HL-60 (cell line): ENCODE measurements at regions not wholly inside any gene's neighbourhood (a gene's known extent, or its start where the extent isn't known, plus 50 kb on each side); places are given as distances from the start of the nearest gene placed in this dataset.

ENCODE experiments used
- POLR2AphosphoS5 ChIP-seq: IDR thresholded peaks from 2 replicates; pipeline ENCODE4 v1.6.1; 2012; ENCODE audit warnings: low read depth
- TF ChIP-seq, protein P1 (sequence below): IDR thresholded peaks from one replicate; pipeline ENCODE4 v1.5.1; 2011; ENCODE audit warnings: low read length, control low read depth, inconsistent platforms; ENCODE audit not compliant: insufficient read depth
- TF ChIP-seq, protein P2 (sequence below): IDR thresholded peaks from 2 replicates; pipeline ENCODE4 v1.6.1; 2012; ENCODE audit warnings: low read depth; ENCODE audit not compliant: insufficient replicate concordance

DNA sequence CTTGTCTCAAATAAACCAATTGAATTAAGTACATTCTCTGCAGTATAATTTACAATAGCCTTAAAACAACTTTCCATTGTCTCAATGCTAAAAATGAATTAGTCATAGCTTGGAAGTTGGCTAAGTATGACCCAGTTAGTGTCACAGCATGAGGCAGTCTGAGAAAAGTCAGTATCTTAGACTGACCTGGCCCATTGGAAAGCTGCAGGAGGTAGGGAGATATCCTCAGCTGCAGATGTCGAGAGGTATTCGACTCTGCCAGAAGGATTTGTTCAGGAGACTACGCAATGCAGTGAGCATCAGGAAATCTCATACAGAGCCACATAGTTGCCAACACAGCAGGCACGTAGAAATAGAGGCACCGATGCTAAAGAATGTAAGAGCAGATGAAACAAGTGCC, 350.9 kb upstream of the NRSN1 start:
- TF ChIP-seq, protein P1, sequence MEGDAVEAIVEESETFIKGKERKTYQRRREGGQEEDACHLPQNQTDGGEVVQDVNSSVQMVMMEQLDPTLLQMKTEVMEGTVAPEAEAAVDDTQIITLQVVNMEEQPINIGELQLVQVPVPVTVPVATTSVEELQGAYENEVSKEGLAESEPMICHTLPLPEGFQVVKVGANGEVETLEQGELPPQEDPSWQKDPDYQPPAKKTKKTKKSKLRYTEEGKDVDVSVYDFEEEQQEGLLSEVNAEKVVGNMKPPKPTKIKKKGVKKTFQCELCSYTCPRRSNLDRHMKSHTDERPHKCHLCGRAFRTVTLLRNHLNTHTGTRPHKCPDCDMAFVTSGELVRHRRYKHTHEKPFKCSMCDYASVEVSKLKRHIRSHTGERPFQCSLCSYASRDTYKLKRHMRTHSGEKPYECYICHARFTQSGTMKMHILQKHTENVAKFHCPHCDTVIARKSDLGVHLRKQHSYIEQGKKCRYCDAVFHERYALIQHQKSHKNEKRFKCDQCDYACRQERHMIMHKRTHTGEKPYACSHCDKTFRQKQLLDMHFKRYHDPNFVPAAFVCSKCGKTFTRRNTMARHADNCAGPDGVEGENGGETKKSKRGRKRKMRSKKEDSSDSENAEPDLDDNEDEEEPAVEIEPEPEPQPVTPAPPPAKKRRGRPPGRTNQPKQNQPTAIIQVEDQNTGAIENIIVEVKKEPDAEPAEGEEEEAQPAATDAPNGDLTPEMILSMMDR: no peak
- no peak for TF ChIP-seq POLR2AphosphoS5
- TF ChIP-seq, protein P2, sequence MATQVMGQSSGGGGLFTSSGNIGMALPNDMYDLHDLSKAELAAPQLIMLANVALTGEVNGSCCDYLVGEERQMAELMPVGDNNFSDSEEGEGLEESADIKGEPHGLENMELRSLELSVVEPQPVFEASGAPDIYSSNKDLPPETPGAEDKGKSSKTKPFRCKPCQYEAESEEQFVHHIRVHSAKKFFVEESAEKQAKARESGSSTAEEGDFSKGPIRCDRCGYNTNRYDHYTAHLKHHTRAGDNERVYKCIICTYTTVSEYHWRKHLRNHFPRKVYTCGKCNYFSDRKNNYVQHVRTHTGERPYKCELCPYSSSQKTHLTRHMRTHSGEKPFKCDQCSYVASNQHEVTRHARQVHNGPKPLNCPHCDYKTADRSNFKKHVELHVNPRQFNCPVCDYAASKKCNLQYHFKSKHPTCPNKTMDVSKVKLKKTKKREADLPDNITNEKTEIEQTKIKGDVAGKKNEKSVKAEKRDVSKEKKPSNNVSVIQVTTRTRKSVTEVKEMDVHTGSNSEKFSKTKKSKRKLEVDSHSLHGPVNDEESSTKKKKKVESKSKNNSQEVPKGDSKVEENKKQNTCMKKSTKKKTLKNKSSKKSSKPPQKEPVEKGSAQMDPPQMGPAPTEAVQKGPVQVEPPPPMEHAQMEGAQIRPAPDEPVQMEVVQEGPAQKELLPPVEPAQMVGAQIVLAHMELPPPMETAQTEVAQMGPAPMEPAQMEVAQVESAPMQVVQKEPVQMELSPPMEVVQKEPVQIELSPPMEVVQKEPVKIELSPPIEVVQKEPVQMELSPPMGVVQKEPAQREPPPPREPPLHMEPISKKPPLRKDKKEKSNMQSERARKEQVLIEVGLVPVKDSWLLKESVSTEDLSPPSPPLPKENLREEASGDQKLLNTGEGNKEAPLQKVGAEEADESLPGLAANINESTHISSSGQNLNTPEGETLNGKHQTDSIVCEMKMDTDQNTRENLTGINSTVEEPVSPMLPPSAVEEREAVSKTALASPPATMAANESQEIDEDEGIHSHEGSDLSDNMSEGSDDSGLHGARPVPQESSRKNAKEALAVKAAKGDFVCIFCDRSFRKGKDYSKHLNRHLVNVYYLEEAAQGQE: no peak
